NCI-H2107 treated with DMSO at 0.1 percent for 48 hours (cell line): ENCODE measurements at regions not wholly inside any gene's neighbourhood (a gene's known extent, or its start where the extent isn't known, plus 50 kb on each side); places are given as distances from the start of the nearest gene placed in this dataset.

Experiments
- DNase-seq: peaks from one replicate; lab custom pipeline; 2025; ENCODE audit not compliant: unreplicated experiment; lab: John Stamatoyannopoulos, UW

DNA sequence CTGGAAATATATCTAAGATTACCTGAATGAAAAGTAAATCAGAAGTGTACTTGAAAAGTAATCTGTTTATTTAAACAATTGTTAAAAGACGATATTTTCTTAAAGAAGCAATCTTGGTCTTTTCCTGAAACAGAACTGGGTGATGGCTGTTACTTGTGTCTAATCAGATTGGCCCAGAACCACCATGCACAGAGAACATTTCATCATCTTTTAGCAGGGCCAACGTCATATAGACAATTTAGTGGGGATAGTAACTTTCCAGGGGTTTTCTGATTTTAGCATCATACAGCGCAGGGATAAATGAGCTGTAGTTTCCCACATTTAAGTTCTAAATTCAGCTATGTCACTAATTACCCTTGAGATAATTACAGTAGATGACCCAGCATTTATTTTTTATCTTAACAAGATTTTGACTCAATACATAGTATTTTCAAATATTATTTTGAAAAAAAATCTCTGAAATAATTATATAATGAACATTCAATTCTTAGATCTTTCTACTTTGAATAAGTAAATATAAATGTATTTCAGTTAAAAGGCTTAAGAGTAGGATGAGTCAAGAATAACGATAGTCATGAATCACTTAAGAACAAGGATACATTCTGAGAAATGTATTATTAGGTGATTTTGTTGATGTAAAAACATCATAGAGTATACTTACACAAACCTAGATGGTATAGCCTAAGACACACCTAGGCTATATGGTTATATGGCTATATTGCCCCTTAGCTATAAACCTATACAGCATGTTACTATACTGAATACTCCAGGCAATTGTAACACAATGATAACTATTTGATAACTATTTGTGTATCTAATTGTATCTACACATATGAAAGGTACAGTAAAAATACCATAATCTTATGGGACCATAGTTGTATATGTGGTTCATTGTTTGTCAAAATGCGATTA is 103.8 kb upstream of the MME start:
- DNase-seq: no peak

- DNase-seq: no peak
Measured at GRCh38 chr3:154973851-154974250, 106.3 kb upstream of the MME start.

DNA sequence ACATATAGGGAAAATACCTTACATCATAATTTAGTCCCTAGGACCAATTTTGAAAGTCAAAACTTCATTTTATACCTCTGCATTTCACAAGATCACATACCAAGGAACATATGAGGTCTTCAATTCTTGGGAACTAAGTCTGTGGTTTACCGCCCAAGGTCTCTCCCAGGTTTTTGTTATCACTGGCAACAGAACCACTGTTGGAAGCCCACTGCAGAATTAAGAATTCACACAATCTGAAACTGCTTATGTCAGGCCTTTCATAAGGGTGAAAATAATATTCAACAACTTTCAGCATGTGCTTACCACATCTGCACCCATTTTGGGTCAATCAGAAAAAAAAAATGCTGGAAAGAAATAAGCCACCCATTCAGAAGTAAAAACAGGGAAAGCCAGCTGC is 107.2 kb upstream of the MME start:
- DNase-seq: no peak

DNA sequence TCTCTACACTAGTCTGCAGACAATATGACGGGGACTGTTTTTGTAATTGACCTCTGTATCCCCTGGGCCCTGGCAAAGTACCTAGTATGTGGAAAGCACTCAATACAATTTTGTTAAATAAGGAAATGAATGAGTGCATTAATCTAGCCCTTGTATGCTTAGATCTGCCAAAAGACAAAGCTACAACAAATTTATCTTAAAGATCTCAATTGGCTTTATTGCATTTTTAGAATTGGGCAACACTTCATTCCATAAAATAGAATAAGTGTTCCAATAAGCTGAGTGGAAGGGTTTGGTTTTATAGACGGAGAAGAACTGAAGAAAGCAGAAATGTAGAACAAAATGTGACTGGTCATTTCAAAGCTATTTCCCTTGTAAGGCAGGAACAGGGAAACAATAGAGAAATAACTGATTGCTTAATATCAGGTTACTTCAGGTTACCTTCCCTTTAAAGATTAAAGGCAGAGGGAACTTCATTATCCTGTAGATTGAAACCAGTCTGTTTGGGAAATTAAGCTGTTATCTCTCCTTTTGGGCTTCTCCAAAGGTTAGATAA is 108.3 kb upstream of the MME start:
- no peak for DNase-seq

DNA sequence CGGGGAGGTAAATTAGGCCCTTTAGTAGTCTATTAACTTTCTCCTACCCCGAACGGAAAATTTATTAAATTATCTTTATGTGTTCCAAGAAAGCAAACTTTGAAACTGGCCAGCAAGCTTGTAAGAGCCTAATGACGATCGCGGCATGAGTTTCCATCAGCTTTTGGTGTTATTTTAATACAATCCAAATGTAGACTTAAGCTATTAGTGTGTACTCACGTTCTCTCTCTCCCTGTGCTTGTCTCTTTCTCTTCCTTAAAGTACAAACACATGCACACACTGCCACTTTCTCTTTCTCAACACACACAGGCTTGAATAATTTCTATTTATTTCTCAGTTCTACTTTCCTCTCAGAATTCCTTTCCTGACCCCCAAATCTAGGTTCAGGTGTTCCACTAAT is 108.8 kb upstream of the MME start:
- DNase-seq: no peak

DNA sequence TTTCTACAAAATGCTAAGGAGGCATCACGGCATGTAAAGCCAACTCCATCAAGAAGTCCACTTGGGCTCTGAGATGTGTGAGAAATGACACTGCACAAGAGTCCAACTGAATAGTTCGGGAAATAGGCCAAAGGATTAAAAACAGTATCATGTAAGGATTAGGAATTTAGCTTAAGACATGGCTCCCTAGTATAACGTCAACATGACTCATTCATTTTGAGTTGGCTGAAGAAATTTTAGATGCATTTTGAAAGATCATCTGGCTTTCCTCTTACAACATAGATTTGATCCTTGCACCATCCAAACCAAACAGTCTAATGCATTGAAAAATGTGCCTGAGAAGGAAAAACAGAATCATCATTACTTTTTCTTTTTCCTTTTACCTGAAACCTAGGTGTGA is 109.3 kb upstream of the MME start:
- DNase-seq: no peak

- DNase-seq: no peak
Measured at GRCh38 chr3:154969366-154969765, 110.8 kb upstream of the MME start.

- DNase-seq: no peak
Measured at GRCh38 chr3:154967090-154967489, 113.0 kb upstream of the MME start.

- no peak for DNase-seq
Measured at GRCh38 chr3:154956815-154957214, 123.3 kb upstream of the MME start.

- DNase-seq: peak; percentile 4
Measured at GRCh38 chr3:154955907-154956533, 124.1 kb upstream of the MME start.

GRCh38 chr3:154954757-154955156 is 125.4 kb upstream of the MME start:
- DNase-seq: no peak

- DNase-seq: no peak
Measured at GRCh38 chr3:154953538-154953937, 126.6 kb upstream of the MME start.

DNA sequence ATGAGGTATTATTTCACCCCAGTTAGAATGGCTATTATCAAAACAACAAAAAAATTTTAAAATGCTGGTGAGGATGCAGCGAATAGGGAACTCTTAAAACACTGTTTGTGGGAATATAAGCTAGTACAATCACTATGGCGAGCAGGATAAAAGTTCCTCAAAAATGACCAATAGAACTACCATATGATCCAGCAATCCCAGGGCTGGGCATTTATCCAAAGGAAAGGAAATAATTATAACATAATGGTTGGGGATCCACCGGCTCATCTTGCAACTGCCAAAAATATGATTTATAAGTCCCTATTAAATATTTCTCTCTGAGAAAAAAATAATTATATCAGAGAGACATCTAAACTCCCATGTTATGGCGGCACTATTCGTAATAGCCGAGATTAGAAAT is 127.6 kb upstream of the MME start:
- no peak for DNase-seq

- no peak for DNase-seq
Measured at GRCh38 chr3:154943981-154944380, 136.1 kb upstream of the MME start.

DNA sequence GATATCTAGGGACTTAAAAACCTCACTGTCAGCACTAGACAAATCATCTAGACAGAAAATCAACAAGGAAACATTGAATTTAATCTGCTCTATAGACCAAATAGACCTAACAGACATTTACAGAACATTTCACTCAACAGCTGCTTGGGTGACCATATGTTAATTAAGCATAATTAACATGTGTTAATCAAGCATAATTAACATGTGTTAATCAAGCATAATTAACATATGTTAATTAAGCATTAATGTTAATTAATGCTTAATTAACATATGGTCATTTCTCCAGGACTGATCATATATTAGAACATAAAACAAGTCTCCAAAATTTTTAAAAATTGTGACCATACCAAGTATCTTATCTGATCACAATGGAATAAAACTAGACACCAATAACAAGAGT is 137.3 kb upstream of the MME start:
- no peak for DNase-seq

DNA sequence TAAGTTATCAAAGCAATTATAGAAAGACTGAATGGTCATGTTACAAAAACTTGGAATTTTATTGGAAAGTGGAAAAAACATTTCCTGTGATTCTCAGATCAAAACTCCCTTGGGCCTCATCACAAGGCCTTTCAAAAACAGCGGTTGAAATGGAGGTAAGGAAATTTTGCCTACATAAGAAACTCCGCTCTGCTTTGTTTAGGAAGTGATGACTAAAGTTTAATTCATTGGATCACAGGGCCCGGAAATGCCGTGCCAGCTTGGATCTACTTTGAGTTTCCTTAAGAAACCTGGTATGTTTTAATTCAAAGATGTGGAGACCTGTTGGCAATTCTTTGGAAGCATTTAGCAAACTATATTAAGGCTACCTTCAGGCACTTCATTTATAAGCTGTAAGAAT is 143.9 kb upstream of the MME start:
- DNase-seq: no peak

DNA sequence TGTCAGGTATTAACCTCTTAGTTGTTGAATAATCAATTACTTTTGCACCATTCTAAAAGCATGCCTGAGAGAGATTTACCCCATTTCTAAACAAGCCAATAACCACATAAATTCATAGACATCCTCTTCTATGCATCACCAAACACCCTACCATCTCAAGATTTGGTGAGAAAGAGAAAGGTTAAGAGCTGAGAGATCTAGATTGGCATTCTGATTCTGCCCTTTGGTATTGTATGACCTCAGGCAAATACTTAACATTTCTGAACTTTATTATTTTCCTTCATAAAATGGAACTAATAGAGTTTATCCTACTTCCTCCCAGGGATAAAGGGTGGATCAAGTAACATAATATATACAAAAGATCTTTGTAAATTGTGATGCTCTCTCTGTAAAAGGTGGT is 146.5 kb upstream of the MME start:
- no peak for DNase-seq

- DNase-seq: no peak
Measured at GRCh38 chr3:154932633-154933032, 147.5 kb upstream of the MME start.

DNA sequence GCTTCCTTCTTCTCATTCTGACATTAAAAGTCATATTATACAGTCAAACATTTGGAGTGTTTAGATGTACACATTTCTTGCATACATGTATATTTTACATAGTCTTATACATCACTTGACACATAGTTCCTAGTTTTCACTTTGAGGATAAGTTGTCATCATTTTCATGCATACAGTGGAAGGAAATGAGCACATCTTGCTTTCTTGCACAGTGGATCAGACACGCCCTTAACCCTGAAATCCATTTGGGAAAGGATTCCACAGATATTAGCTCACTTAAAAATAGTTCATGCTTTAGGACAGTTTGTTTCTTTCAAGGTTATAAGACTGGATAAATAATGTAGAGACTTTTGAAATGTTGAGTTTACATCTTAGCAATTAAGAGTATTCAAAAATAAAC is 148.6 kb upstream of the MME start:
- no peak for DNase-seq

- DNase-seq: no peak
Measured at GRCh38 chr3:154926721-154927120, 153.4 kb upstream of the MME start.

- no peak for DNase-seq
Measured at GRCh38 chr3:154921351-154921750, 158.8 kb upstream of the MME start.

DNA sequence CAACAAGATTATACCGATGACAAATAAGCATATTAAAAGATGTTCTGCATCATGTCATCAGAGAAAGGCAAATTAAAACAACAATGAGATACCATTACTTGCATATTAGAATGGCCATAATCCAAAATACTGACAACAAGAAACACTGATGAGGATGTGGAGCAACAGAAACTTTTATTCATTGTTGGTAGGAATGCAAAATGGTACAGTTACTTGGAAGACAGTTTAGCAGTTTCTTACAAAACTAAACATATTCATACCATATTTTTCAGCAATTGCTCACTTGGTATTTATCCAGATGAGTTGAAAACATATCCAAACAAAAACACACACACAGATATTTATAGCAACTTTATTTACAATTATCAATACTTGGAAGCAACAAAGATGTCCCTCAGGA is 160.9 kb upstream of the MME start:
- no peak for DNase-seq
